Neural progenitor cell (in vitro differentiated cells): ENCODE measurements at regions not wholly inside any gene's neighbourhood (a gene's known extent, or its start where the extent isn't known, plus 50 kb on each side); places are given as distances from the start of the nearest gene placed in this dataset.

Experiments used
- DNase-seq: peaks from one replicate; pipeline ENCODE4 v3.0.0-alpha.2; 2016; ENCODE audit warnings: low spot score
- H2AFZ ChIP-seq: fragments of 200-600 bp; sonication (generic); replicated peaks from 2 replicates; pipeline ENCODE4 v1.6.1; 2016; ENCODE audit warnings: antibody characterized with exemption
- H3F3A ChIP-seq: fragments of 200-600 bp; sonication (generic); 2 replicates; pipeline ENCODE4 v1.6.1; 2016; ENCODE audit warnings: antibody characterized with exemption, low read depth
- H3K27ac ChIP-seq: fragments of 200-600 bp; sonication (generic); 2 replicates; pipeline ENCODE4 v1.5.1; 2016; ENCODE audit warnings: mild to moderate bottlenecking
- H3K27me3 ChIP-seq: fragments of 200-600 bp; sonication (generic); 2 replicates; pipeline ENCODE4 v1.6.1; 2016; ENCODE audit warnings: mild to moderate bottlenecking, moderate library complexity
- H3K36me3 ChIP-seq: fragments of 200-600 bp; sonication (generic); 2 replicates; pipeline ENCODE4 v1.5.1; 2016
- H3K4me1 ChIP-seq: fragments of 200-600 bp; sonication (generic); 2 replicates; pipeline ENCODE4 v1.6.1; 2016; ENCODE audit warnings: mixed run types
- H3K4me2 ChIP-seq: fragments of 200-600 bp; sonication (generic); 2 replicates; pipeline ENCODE4 v1.6.1; 2016
- H3K4me3 ChIP-seq: fragments of 200-600 bp; sonication (generic); 2 replicates; pipeline ENCODE4 v1.5.1; 2016
- H3K79me2 ChIP-seq: fragments of 200-600 bp; sonication (generic); 2 replicates; pipeline ENCODE4 v1.6.1; 2016; ENCODE audit warnings: low read depth
- H3K9ac ChIP-seq: fragments of 200-600 bp; sonication (generic); 2 replicates; pipeline ENCODE4 v1.6.1; 2016
- H3K9me3 ChIP-seq: fragments of 200-600 bp; sonication (generic); 2 replicates; pipeline ENCODE4 v1.5.1; 2016; ENCODE audit warnings: low read depth
- H4K20me1 ChIP-seq: fragments of 200-600 bp; sonication (generic); 2 replicates; pipeline ENCODE4 v1.6.1; 2016; ENCODE audit warnings: low read depth
- H3K27ac Mint-ChIP-seq: 3 replicates; pipeline ENCODE4 v1.8.0; 2021; ENCODE audit warnings: mixed read lengths
- H3K27me3 Mint-ChIP-seq: 2 replicates; pipeline ENCODE4 v1.8.0; 2022; ENCODE audit warnings: low read depth, mild to moderate bottlenecking, inconsistent platforms, moderate library complexity, mixed read lengths; ENCODE audit not compliant: insufficient read depth
- H3K36me3 Mint-ChIP-seq: 3 replicates; pipeline ENCODE4 v1.8.0; 2021; ENCODE audit warnings: mixed read lengths
- H3K4me1 Mint-ChIP-seq: 3 replicates; pipeline ENCODE4 v1.8.0; 2021; ENCODE audit warnings: mixed read lengths
- H3K4me3 Mint-ChIP-seq: 3 replicates; pipeline ENCODE4 v1.8.0; 2021; ENCODE audit warnings: mild to moderate bottlenecking, moderate library complexity, mixed read lengths
- H3K9me3 Mint-ChIP-seq: 3 replicates; pipeline ENCODE4 v1.8.0; 2020; ENCODE audit warnings: mixed read lengths
- CTCF ChIP-seq: fragments of 200-600 bp; sonication (generic); IDR thresholded peaks from 2 replicates; pipeline ENCODE4 v1.5.1; 2017; ENCODE audit warnings: antibody characterized with exemption, mild to moderate bottlenecking
- EZH2 ChIP-seq: fragments of 200-600 bp; sonication (generic); IDR thresholded peaks from 2 replicates; pipeline ENCODE4 v1.6.1; 2017; ENCODE audit warnings: antibody characterized with exemption, mild to moderate bottlenecking, moderate library complexity
- EZH2phosphoT487 ChIP-seq: fragments of 200-600 bp; sonication (generic); IDR thresholded peaks from 2 replicates; pipeline ENCODE4 v1.6.1; 2017; ENCODE audit warnings: antibody characterized with exemption

GRCh38 chr6:91449539-91449938, 862.7 kb upstream of the MAP3K7 start:
- Mint-ChIP-seq H3K9me3 (no peaks in the 10 kb centered on the region), H3K27me3 (no peaks in the 10 kb centered on the region), H3K4me3 (no peak overlapping the region), H3K36me3 (no peaks in the 10 kb centered on the region), H3K27ac (no peak overlapping the region), H3K4me1 (peaks cover 9% of the 10 kb centered on the region)
- Histone ChIP-seq H3K9ac (no peak overlapping the region), H3K4me1 (no peaks in the 10 kb centered on the region), H3F3A (no peaks in the 10 kb centered on the region), H3K4me2 (no peak overlapping the region), H3K4me3 (no peak overlapping the region), H3K27ac (no peak overlapping the region), H3K27me3 (no peaks in the 10 kb centered on the region), H3K9me3 (no peaks in the 10 kb centered on the region), H4K20me1 (no peaks in the 10 kb centered on the region), H2AFZ (no peak overlapping the region), H3K36me3 (no peaks in the 10 kb centered on the region), H3K79me2 (no peaks in the 10 kb centered on the region)
- DNase-seq, result no peak
- TF ChIP-seq EZH2phosphoT487, result no peak
- TF ChIP-seq CTCF, result no peak
- TF ChIP-seq EZH2, result no peak

GRCh38 chr6:91447530-91448254, 860.8 kb upstream of the MAP3K7 start:
- no peaks in the 10 kb centered on the region for H3K9me3 ChIP-seq
- no peaks in the 10 kb centered on the region for H3F3A ChIP-seq
- no peaks in the 10 kb centered on the region for H3K79me2 ChIP-seq
- H3K27ac ChIP-seq, result no peak overlapping the region
- Mint-ChIP-seq H3K9me3 (no peaks in the 10 kb centered on the region), H3K27me3 (peaks cover 4% of the 10 kb centered on the region), H3K36me3 (no peaks in the 10 kb centered on the region), H3K4me3 (no peak overlapping the region), H3K27ac (no peak overlapping the region), H3K4me1 (peaks cover 9% of the 10 kb centered on the region)
- H3K27me3 ChIP-seq, result no peaks in the 10 kb centered on the region
- no peaks in the 10 kb centered on the region for H4K20me1 ChIP-seq
- H3K9ac ChIP-seq, result no peak overlapping the region
- H3K36me3 ChIP-seq, result no peaks in the 10 kb centered on the region
- no peaks in the 10 kb centered on the region for H3K4me1 ChIP-seq
- no peak overlapping the region for H3K4me3 ChIP-seq
- DNase-seq, result no peak
- TF ChIP-seq CTCF (no peak), EZH2 (no peak), EZH2phosphoT487 (no peak)
- no peak overlapping the region for H2AFZ ChIP-seq
- no peak overlapping the region for H3K4me2 ChIP-seq

GRCh38 chr6:91447081-91447480, 860.2 kb upstream of the MAP3K7 start:
- Histone ChIP-seq H3K27ac (no peak overlapping the region), H3K27me3 (no peaks in the 10 kb centered on the region), H3K4me2 (no peak overlapping the region), H3K4me1 (no peaks in the 10 kb centered on the region), H3K9me3 (no peaks in the 10 kb centered on the region), H3K9ac (no peak overlapping the region), H3K36me3 (no peaks in the 10 kb centered on the region), H2AFZ (no peak overlapping the region), H3F3A (no peaks in the 10 kb centered on the region), H3K79me2 (no peaks in the 10 kb centered on the region), H3K4me3 (no peak overlapping the region), H4K20me1 (no peaks in the 10 kb centered on the region)
- Mint-ChIP-seq H3K9me3 (no peaks in the 10 kb centered on the region), H3K36me3 (no peaks in the 10 kb centered on the region), H3K27ac (no peak overlapping the region), H3K27me3 (peaks cover 4% of the 10 kb centered on the region), H3K4me3 (no peak overlapping the region), H3K4me1 (peaks cover 9% of the 10 kb centered on the region)
- TF ChIP-seq EZH2phosphoT487, result no peak
- no peak for DNase-seq

GRCh38 chr6:91443405-91443804, 856.5 kb upstream of the MAP3K7 start:
- Mint-ChIP-seq H3K9me3 (no peaks in the 10 kb centered on the region), H3K4me1 (peaks cover 17% of the 10 kb centered on the region), H3K36me3 (no peaks in the 10 kb centered on the region), H3K4me3 (no peak overlapping the region), H3K27me3 (peaks cover 4% of the 10 kb centered on the region), H3K27ac (no peak overlapping the region)
- Histone ChIP-seq H3K9ac (no peak overlapping the region), H3K4me1 (peaks cover 11% of the 10 kb centered on the region), H3K36me3 (no peaks in the 10 kb centered on the region), H3K27ac (no peak overlapping the region), H3K4me2 (no peak overlapping the region), H3K27me3 (no peaks in the 10 kb centered on the region), H3F3A (peaks cover 3% of the 10 kb centered on the region), H3K79me2 (no peaks in the 10 kb centered on the region), H3K4me3 (no peak overlapping the region), H4K20me1 (no peaks in the 10 kb centered on the region), H3K9me3 (no peaks in the 10 kb centered on the region), H2AFZ (no peak overlapping the region)
- DNase-seq, result no peak
- TF ChIP-seq EZH2phosphoT487, result no peak
- TF ChIP-seq EZH2, result no peak
- TF ChIP-seq CTCF, result no peak
